ENCODE measurements at regions not wholly inside any gene's neighbourhood (a gene's known extent, or its start where the extent isn't known, plus 50 kb on each side); places are given as distances from the start of the nearest gene placed in this dataset.

DNA sequence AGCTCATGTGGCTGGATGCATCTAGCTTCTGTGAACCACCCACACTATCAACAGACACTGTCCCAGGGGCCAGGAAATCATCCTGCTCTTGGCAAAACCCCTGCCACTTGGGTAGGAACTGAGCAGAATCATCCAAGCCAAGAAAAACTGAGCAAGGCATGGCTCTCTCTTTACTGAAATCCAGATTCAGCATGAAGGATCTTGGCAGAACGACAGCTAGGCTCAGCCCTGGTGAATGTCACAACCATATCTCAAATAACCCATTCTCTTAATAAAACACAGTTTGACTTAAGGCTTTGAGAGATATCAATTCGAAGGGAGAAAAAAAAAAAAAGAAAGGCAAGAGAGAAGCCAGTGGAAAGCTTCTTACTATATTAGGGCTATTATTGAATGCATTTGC lies 72.2 kb downstream of the MAF start (continued):
- TF ChIP-seq YY1 (IDR thresholded peaks at IDR 0.05; ENCODE audit: extremely low read depth, insufficient replicate concordance, low read depth, low read length): no peak
- no peak for TF ChIP-seq ELF1 (IDR thresholded peaks at IDR 0.05; ENCODE audit: borderline replicate concordance, low read depth)
- TF ChIP-seq POLR2A (IDR thresholded peaks at IDR 0.05; ENCODE audit: borderline replicate concordance, extremely low read depth, insufficient read depth, insufficient read length): no peak

GRCh38 chr16:79523971-79524370 lies 76.6 kb downstream of the MAF start:
- no peaks in the 10 kb centered on the region for H3K27me3 ChIP-seq (ENCODE audit: insufficient read depth, low read length)
- no peaks in the 10 kb centered on the region for H3K9me2 ChIP-seq (ENCODE audit: insufficient read depth)
- no peaks in the 10 kb centered on the region for H3K36me3 ChIP-seq (ENCODE audit: control insufficient read depth in 1 of 2, insufficient read depth in 2 of 2, low read length in 2 of 2)
- no peak overlapping the region for H3K4me3 ChIP-seq (replicated peaks in 1 of 2; ENCODE audit: low read depth in 1 of 2, low read length in 2 of 2)
- intact Hi-C loops (cut with micrococcal nuclease): no loop called here
- ChIA-PET POLR2A (no interaction called here), CTCF (no interaction called here), RAD21 (ENCODE audit: low non-redundant PET in 1 of 2, low total read pairs in 2 of 2, uncharacterized antibody in 2 of 2, unreplicated experiment in 2 of 2) (no interaction called here)
- no peak overlapping the region for H3K27ac ChIP-seq (ENCODE audit: low read depth, low read length)
- ATAC-seq (no peak), DNase-seq (ENCODE audit: low read depth, low spot score) (no peak)
- H3K9ac ChIP-seq (ENCODE audit: low read length): no peak overlapping the region
- no peak overlapping the region for H2AFZ ChIP-seq (ENCODE audit: low read depth, low read length, poor library complexity, severe bottlenecking)
- H4K20me1 ChIP-seq (ENCODE audit: insufficient read depth): no peaks in the 10 kb centered on the region
- H3K4me2 ChIP-seq (ENCODE audit: low read length): no peak overlapping the region
- no TSS peak for BruUV-seq (replicated peaks)
- peaks cover 33 to 48% of the 10 kb centered on the region in 2 experiments; a peak in 3 of 4 replicates for H3K9me3 ChIP-seq (ENCODE audit: control insufficient read depth in 1 of 2, insufficient read depth in 1 of 2, low read depth in 1 of 2, low read length in 2 of 2)
- H3K4me1 ChIP-seq (ENCODE audit: control insufficient read depth in 1 of 2, insufficient read depth in 2 of 2, low read length in 2 of 2): no peaks in the 10 kb centered on the region
- TF ChIP-seq POLR2A (IDR thresholded peaks at IDR 0.05; ENCODE audit: borderline replicate concordance, extremely low read depth, insufficient read depth, insufficient read length) (no peak), CTCF (IDR thresholded peaks at IDR 0.05 in 2 of 3, conservative IDR thresholded peaks at IDR 0.05 in 1 of 3; ENCODE audit: borderline replicate concordance in 1 of 3, insufficient read depth in 1 of 3, low read depth in 2 of 3, low read length in 2 of 3) (no peak), RAD21 (IDR thresholded peaks at IDR 0.05; ENCODE audit: low read depth) (no peak), ZFX (IDR thresholded peaks at IDR 0.05) (0 out of 2 replicates have a peak, but pooled peaks have one; percentile 21), EZH2phosphoT487 (IDR thresholded peaks at IDR 0.05; ENCODE audit: borderline replicate concordance) (no peak), POLR2AphosphoS5 (IDR thresholded peaks at IDR 0.05; ENCODE audit: low read depth, low read length) (no peak), REST (IDR thresholded peaks at IDR 0.05; ENCODE audit: low read depth) (no peak), JUND (IDR thresholded peaks at IDR 0.05) (no peak)
- H3K79me2 ChIP-seq (ENCODE audit: insufficient read depth, low read length): no peaks in the 10 kb centered on the region
